ENCODE measurements at regions not wholly inside any gene's neighbourhood (a gene's known extent, or its start where the extent isn't known, plus 50 kb on each side); places are given as distances from the start of the nearest gene placed in this dataset.

GRCh38 chr3:94459167-94459566 lies 396.3 kb downstream of the NSUN3 start:
- no peak for TF ChIP-seq EZH2 (IDR thresholded peaks at IDR 0.05; ENCODE audit: borderline replicate concordance, low read length)
- TF ChIP-seq, protein P1, sequence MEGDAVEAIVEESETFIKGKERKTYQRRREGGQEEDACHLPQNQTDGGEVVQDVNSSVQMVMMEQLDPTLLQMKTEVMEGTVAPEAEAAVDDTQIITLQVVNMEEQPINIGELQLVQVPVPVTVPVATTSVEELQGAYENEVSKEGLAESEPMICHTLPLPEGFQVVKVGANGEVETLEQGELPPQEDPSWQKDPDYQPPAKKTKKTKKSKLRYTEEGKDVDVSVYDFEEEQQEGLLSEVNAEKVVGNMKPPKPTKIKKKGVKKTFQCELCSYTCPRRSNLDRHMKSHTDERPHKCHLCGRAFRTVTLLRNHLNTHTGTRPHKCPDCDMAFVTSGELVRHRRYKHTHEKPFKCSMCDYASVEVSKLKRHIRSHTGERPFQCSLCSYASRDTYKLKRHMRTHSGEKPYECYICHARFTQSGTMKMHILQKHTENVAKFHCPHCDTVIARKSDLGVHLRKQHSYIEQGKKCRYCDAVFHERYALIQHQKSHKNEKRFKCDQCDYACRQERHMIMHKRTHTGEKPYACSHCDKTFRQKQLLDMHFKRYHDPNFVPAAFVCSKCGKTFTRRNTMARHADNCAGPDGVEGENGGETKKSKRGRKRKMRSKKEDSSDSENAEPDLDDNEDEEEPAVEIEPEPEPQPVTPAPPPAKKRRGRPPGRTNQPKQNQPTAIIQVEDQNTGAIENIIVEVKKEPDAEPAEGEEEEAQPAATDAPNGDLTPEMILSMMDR (IDR thresholded peaks at IDR 0.05; ENCODE audit: low read length) = no peak
